SW 1271 (cell line): ENCODE measurements at regions not wholly inside any gene's neighbourhood (a gene's known extent, or its start where the extent isn't known, plus 50 kb on each side); places are given as distances from the start of the nearest gene placed in this dataset.

ENCODE experiments used
- DNase-seq, 2 experiments: peaks; one replicate each; lab custom pipeline; 2025; lab: John Stamatoyannopoulos, UW

DNA sequence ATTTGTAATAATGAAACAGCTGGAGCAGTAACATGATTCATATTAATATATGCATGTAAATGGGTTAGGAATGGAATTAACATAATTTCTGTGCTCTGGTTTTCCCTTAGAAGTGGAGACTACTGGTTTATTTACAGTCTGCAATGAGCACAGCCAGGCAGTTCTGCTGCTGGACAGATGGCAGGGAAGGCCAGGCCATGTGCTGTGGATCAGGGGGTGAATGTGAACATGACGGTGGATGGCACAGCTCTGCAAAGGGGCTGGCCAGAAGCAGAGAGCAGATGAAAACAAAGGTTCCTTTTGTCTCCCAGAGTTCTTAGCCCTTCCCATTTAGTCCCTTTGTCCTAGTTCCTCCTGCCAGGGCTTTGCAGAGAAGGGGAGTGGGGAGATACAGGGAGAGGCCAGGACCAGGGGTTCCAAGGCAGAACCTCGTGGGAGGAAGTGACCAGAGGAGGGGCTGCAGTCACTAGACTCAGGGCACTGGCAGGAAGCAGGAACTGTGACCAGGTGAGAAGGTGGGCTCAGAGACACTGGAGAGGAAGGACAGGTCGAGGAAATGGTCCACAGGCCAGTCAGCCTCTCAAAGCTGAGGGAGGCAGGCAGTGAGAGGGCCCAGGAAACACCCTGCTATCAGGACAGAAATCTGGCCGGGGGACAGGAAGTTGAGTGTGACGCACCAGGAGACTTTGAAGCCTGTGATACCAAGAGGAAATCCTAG, 112.9 kb upstream of the ATP8B1 start:
- DNase-seq = no peak

GRCh38 chr18:57915248-57915647, 112.1 kb upstream of the ATP8B1 start:
- no peak for DNase-seq

DNA sequence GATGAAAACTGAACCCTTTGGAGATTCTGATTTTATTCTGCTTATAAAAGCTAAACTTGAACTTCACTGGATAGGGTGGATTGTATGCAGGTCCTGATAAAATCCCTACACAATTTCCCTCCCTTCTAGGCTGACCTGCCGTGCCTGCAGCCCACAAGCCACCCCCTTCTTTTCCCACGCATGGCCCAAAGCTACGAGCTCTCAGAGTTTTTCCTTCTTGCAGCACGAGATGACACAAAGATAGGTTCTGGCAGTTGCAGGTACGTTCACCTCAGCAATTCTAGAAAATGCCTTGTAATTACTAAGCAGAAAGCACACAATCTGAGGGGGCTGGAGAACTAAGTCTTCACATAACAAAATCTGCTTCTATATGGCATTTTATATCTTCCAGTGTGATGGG, 110.6 kb upstream of the ATP8B1 start:
- no peak for DNase-seq

DNA sequence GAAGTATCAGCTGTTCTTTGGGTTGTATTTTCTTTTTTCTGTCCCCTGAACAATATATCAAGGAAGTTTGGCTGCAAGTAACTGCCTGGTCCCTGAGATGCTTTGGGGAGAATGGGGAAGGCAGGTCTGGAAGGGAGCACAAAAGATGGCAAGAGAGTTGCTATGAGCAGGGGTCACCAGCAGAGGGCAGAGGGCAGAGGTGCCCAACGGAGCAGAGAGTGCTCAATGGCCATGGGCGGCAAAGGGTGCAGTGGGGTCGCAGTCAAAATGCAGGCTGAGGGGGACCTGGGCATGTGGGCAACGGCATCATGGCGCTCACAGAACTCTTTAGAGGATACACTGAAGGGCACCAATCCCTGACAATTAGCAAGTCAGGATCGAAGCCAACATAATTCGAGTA, 107.7 kb upstream of the ATP8B1 start:
- DNase-seq = no peak

DNA sequence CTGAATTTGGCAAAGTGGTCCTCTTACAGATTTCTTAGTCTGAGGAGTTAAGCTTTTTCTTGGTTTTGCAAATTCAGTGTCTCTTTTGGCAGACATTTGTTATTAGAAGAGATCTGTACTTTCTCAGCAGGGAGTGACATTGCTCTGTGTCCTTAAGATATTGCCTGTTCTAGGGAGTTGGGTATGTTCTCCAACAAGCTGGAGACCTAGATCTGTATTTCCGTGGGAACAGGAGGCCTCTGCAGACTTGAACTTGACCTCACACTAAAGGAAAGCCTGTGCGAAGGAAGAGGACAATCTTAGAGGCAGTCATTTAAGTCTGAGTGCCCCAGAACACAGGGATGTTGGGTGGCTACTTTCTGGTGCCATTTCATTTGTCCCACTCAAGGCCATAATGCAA, 107.0 kb upstream of the ATP8B1 start:
- no peak for DNase-seq

DNA sequence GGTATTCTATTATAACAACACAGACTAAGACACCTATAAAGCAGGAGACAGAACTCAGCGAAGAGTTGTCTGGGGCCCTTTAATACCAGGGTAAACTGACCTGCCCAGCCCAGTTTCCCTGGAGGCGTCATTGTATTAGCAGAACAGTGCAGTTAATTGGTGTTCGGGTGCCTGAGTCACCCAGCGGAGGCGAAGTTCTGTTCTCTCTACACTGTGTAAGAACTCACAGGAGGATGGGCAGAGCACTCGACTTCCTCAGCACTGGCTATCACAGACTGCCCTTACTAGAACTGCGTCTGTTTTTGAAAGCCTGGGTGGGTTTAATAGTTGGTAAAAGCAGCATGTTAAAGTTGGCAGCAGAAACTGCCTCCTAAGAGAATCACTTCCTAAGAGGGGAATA, 106.5 kb upstream of the ATP8B1 start:
- DNase-seq = no peak

DNA sequence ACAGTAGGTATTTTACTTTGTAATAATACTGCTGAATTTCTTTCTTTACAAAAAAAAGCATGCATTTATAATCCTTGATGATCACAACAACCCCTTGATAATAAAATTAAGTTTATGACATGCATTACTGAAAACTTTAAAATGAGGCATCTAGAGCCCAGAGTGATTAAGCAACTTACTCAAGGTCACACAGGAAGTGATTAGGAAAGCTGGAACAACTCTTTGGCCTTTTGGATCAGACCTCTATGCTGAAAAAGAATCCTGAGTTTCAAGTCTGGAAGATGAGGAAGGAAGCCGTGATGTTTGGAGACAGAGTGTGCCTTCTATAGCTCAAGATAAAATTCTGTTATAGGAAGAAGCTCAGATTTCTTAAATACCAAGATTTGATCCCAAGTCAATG, 105.0 kb upstream of the ATP8B1 start:
- no peak for DNase-seq

DNA sequence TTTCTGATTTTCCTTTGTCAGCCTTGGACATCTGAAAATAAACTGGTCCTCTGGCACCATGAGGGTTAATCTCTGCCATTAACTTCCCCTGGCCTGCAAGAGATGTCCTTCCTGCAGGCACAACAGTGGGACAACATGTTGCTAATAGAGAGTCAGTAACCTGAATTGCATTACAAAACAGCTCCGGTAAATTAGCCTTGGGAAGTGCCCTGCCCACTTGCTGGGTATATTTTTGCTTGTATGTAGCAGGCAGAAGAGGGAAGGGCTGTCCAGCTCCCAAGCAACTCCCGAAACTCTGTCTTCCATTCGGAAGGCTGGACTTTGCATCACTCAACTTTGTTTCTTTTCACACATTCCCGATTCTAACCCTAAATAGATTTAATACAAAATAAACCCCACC, 104.4 kb upstream of the ATP8B1 start:
- no peak for DNase-seq

DNA sequence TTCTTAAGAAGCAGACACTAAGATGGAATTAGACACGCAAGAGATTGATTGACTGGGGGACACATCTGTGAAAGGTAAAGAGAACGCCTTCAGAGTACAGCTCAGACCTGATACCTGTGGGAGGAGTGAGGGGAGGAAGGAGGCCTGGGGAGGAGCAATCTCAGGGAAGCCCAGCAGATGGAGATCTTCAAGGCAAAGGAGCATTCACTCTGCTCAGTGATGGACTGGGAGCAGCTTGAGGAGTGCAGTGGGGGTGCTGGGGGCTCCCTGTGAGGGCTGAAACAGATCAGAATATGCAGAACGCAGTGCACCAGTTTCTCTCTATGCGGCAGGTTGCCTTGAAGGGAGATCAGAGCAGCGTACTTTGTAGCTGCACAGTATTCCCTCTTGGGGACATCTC, 103.7 kb upstream of the ATP8B1 start:
- no peak for DNase-seq

DNA sequence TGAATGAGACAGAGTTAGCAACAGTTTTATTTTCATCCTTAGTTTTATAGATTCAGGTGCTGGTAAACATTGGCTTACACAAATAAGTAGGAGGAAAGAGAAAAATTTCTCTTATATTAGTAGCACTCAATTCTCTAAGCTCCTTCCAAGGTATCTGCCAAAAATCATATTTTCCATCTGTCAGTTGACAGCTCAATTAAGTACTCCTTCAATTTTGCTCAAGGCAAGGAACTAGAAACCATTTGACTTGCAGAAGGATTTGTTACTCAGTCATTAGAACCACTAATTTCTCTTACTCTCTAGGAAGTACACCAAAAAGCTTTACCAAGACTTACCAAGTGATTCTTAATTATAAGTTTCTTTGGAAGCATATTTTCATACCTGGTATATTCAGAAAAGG, 101.4 kb upstream of the ATP8B1 start:
- DNase-seq = no peak

DNA sequence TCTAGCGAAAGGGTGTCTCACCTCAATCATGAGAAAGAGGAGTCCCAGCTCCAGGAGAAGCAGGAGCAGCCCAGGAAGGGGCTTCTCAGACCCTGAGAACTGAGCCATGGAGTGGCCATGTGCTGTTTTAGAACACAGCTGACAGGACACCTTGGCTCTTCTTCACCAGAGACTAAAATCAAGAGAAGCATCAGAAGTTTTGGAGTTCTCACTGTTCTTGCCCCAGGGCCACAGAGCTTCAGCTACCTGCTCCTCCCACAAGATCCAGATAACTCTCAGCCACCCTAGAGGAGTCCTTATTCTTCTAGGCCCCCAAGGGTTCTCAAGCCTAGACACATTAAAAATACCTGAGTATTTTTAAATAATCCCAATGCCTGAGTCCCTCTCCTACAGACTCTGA, 99.6 kb upstream of the ATP8B1 start:
- DNase-seq = no peak

- no peak for DNase-seq
These were observed 98.9 kb upstream of the ATP8B1 start for GRCh38 chr18:57901825-57902589.

DNA sequence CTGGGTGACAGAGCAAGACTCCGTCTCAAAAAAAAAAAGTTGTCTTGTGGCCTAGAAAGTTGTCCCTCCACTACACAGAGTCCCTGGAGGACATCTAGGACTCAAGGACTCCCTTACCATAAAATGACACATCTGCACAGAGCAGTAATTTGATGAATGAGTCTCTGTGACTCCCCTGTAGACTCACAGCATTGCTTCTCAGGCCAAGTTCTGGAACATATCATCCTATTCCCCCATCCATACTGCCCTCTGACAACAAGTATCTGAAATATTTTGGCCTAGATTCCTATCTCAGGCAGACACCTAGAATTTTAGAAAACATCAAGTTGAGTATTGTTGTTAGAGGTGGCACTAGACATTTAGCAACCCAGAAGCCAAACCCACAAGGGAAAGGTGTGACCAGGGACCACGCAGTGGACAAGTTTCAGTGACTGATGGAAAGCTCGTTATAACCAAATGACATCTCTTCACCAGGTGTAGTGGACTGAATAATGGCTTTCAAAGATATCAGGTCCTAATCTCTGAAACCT, 97.9 kb upstream of the ATP8B1 start:
- no peak for DNase-seq

DNA sequence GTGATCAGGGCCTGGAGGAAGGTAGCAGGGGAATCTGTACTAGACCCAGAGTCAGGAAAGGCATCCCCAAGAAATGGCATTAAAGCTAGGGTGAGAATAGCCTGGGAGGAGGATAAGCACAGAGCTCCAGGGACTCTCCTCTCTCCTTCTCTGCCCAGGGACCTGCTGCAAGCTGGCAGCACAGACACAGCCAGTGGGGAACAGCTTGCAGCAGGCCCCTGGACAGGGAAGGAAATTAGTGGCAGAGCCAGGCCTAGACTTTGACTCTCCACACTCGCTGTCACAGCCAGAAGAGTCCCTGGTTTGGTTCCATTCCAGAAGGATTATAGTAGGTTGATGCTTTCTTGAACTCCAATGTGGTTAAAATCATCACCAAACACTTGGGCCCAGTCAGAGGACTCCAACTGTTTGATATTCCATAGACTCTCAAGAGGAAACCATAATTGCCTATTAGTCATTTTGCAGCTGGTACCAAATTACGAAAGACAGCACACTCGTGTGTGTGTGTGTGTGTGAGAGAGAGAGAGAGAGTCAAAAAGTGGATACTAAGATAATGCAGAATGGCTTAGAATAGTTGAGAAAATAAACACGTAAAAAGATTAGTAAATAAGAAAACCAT, 95.5 kb upstream of the ATP8B1 start:
- DNase-seq = no peak

GRCh38 chr18:57895182-57895581, 92.1 kb upstream of the ATP8B1 start:
- no peak for DNase-seq

DNA sequence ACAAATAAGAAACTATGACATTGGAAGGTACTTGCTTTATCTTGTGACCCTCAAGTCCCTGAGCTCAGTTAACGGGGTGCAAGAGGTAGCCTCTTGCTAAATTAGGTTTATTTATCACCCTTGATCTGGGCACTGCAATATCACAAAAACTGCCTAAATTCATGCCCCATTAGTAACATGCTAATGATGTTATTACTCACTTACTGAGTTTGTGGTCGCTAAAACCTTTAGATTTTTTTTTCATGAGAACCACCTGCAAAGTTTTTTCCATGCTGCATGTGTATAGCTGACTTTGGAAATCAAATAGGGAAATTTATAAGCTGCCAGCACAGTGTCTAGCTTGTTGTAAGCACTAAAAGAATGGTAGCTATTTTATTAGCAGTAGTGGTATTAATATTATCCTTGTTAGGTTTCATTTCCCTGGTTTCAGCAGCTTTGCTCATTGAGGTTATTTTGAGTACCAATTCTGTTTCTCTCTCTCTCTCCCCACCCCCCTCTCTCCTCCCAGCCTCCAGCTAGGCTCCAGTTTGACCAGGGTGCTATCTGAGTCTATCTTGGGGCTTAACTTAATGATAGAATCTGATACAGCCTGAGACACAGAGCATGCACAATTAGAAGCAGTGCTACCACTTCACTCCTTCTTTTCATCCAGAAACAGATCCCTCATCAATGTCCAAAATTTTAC, 88.7 kb upstream of the ATP8B1 start:
- DNase-seq = no peak

DNA sequence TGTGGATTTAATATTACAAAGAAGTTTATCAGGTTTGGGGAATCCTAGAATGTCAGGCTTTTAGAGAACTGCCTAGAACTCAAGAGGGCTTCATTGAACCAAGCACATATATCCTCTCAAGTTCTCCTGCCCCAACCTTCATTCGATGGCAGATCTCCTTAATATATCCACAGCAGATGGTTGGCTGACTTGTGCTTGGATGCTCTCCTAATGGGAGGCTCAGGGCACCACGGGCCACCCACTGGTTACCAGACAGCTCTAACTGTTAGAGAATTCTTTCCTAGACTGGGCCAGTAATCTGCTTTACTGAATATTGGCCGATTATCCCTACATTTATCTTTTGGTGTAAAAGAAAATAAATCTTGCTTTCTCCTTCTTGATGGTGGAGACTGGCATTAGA, 87.2 kb upstream of the ATP8B1 start:
- DNase-seq = no peak

DNA sequence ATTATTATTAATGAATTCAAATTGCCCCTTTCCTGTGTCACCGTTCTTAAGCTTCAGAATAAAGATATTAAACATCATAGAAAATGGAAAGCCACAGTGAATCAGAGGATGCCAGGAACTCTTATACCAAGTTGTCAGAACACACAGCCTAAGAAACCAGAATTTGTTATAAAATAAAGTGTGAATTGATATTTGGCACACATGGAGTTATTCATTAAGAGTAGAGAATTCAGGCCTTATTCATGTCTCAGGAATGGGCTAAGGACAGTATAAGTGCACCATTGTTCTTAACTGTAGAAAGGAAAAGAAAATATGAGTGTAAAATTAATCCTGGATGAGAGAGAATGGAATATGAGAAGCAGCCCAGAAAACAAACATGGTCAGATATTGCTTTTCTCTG, 86.7 kb upstream of the ATP8B1 start:
- DNase-seq = no peak

DNA sequence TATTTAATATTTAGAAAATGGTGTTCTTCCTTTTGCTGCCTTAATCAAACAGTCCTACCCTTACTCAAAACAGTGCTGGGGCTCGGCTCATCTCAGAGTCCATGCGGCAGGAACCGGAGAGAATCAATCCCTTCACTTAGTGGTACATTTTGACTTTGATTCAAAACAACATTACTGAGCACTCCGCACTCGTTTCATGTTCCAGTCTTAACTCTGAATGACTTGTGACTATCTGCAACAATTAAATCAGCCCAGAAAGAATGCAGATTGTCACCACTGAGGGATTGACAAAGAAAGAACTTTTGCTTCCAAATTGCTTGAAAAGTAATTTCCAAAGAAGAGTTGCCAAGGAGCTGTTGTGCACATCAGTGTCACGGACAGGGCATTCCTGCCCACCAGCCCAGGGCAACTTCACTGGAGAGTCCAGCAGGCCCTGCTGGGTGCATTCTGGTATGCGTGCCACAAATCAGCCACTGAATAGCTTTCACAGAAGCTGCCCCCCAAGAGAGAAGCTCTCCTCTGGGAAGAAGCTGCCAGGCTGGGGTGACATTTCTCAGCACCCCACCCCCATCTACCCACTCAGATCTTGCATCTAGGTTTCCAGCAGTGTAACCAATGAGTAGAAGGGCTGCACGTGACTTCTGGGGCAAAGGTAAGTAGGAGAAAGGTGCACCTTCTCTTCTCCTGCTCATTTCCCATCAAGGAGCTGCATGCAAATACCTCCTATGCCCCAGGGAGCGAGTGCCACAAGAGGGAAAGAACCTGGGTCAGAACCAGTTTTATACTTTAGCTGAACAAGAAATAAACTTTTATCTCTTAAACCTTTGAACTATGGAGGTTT, 84.6 kb upstream of the ATP8B1 start:
- no peak for DNase-seq

DNA sequence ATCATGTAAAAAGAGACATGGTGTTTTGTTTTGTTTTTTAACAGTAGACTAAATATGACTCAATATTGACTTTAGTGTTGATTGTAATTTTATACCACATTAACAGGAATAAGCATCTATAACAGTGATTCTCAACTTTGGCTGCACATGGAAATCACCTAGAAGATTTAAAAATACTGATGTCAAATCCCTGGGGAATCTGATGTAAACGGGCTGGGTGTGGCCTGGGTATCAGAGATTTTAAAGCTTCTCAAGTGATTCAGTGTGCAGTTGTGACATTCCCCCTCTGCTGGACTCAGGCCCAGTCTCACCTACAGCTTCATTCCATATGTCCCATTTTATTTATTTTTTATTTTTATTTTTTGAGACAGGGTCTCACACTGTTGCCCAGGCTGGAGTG, 82.8 kb upstream of the ATP8B1 start:
- no peak for DNase-seq

DNA sequence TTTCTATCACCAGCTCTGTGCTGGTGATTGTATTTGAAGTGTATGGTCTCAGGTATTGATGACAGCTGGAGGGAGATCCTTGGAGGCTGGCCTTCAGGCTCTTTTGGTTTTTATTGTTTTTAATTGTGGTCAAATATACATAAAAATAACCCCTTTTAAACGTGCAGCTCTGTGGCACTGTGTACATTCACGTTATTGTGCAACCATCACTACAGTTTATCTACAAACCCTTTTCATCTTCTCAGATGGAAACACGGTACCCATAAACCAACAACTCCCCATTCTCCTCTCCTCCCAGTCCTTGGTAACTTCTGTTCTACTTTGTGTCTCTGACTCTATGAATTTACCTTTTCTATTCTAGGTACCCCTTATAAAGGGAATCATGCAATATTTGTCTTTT, 79.3 kb upstream of the ATP8B1 start:
- no peak for DNase-seq
